ENCODE measurements at regions not wholly inside any gene's neighbourhood (a gene's known extent, or its start where the extent isn't known, plus 50 kb on each side); places are given as distances from the start of the nearest gene placed in this dataset.
"Not testable (repeated sequence)": the region's sequence is repeated elsewhere in the genome, so short reads cannot be mapped to it uniquely, and the experiment has no call there.

DNA sequence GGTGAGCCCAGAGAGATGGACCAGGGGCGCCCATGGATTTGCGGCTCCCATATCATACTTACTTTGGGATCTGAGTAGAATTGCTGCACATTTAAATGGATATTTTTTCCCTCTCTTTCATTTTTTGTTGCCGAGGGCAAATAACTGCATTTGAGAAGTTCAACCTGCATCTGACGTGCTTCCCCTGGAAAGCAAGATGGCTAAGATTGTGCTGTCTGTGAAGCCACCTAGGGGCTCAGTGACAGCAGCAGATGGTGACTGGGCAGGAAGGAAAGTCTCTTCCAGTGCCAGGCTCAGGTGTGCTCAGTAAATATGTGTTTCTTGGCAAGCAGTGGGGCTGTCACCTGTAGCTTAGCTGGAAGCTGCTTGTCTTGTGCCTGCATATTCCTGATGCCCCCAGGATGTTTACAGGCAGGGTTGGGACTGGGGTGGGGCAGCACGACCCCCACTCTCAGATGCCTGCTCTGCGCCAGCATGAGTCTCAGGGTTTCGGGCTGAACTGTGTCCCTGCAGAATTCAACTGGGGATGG, 59.8 kb upstream of the ETV3 start:
- 77 to 86% (median 84%) methylated on average over 7 of the region's 7 CpGs for whole genome bisulfite sequencing, 3 donors
- Histone ChIP-seq H3K4me3 (ENCODE audit: low read depth in 1 of 3, low read length in 3 of 3) (no peak overlapping the region), H3K27me3 (ENCODE audit: control insufficient read depth in 3 of 3, insufficient read depth in 3 of 3, low read length in 3 of 3) (peaks cover 0 to 4% (median 0%) of the 10 kb centered on the region in 3 donors), H3K9me3 (ENCODE audit: control insufficient read depth in 2 of 2, insufficient read depth in 1 of 2, low read depth in 1 of 2, low read length in 1 of 2) (no peaks in the 10 kb centered on the region), H3K36me3 (ENCODE audit: control insufficient read depth in 3 of 3, insufficient read depth in 2 of 3, low read depth in 1 of 3, low read length in 3 of 3) (no peaks in the 10 kb centered on the region), H3K27ac (ENCODE audit: low read depth in 1 of 3, low read length in 2 of 3) (no peak overlapping the region), H3K4me1 (ENCODE audit: control insufficient read depth in 3 of 3, insufficient read depth in 2 of 3, low read depth in 1 of 3, low read length in 2 of 3) (peaks cover 0 to 11% (median 0%) of the 10 kb centered on the region in 3 donors)
- DNase-seq (peak in 1 of 2 donors; percentile 8), FAIRE-seq (no peak)

- H3K4me1 ChIP-seq (ENCODE audit: control insufficient read depth in 3 of 3, insufficient read depth in 2 of 3, low read depth in 1 of 3, low read length in 2 of 3): peaks cover 0 to 11% (median 0%) of the 10 kb centered on the region in 3 donors
- not testable (repeated sequence) for H3K36me3 ChIP-seq (ENCODE audit: control insufficient read depth in 3 of 3, insufficient read depth in 2 of 3, low read depth in 1 of 3, low read length in 3 of 3); H3K4me3 ChIP-seq (ENCODE audit: low read depth in 1 of 3, low read length in 3 of 3); H3K27me3 ChIP-seq (ENCODE audit: control insufficient read depth in 3 of 3, insufficient read depth in 3 of 3, low read length in 3 of 3); FAIRE-seq; H3K27ac ChIP-seq (ENCODE audit: low read depth in 1 of 3, low read length in 2 of 3); H3K9me3 ChIP-seq (ENCODE audit: control insufficient read depth in 2 of 2, insufficient read depth in 1 of 2, low read depth in 1 of 2, low read length in 1 of 2)
- WGBS, 3 donors: 27 to 33% (median 28%) methylated on average over 7 to 10 of the region's 11 CpGs
- DNase-seq: peak in 1 of 2 donors; percentile 36
These were observed 58.7 kb upstream of the ETV3 start for GRCh38 chr1:157196670-157197456.

DNA sequence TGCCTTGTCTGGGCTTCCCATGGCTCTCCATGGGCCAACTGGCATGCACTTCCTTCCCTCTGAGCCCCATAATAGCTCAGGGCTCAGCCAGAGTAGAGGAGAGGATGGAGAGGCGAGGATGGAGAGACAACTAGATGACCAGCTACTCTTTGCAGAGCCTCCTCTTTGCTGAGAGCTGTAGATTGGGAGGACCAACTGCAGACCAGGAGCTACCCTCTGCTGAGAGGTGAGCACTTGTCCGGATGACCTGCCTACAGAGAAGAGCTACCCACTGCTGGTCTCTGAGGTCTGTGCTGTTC, 58.0 kb upstream of the ETV3 start:
- H3K36me3 ChIP-seq (ENCODE audit: control insufficient read depth in 3 of 3, insufficient read depth in 2 of 3, low read depth in 1 of 3, low read length in 3 of 3): no peaks in the 10 kb centered on the region
- FAIRE-seq: no peak
- no peak overlapping the region for H3K4me3 ChIP-seq (ENCODE audit: low read depth in 1 of 3, low read length in 3 of 3)
- WGBS, 3 donors: 83 to 97% (median 96%) methylated on average over 2 of the region's 2 CpGs
- H3K27ac ChIP-seq (ENCODE audit: low read depth in 1 of 3, low read length in 2 of 3): no peak overlapping the region
- DNase-seq: no peak
- H3K9me3 ChIP-seq (ENCODE audit: control insufficient read depth in 2 of 2, insufficient read depth in 1 of 2, low read depth in 1 of 2, low read length in 1 of 2): no peaks in the 10 kb centered on the region
- peaks cover 0 to 11% (median 0%) of the 10 kb centered on the region in 3 donors for H3K4me1 ChIP-seq (ENCODE audit: control insufficient read depth in 3 of 3, insufficient read depth in 2 of 3, low read depth in 1 of 3, low read length in 2 of 3)
- H3K27me3 ChIP-seq (ENCODE audit: control insufficient read depth in 3 of 3, insufficient read depth in 3 of 3, low read length in 3 of 3): peaks cover 0 to 4% (median 0%) of the 10 kb centered on the region in 3 donors

DNA sequence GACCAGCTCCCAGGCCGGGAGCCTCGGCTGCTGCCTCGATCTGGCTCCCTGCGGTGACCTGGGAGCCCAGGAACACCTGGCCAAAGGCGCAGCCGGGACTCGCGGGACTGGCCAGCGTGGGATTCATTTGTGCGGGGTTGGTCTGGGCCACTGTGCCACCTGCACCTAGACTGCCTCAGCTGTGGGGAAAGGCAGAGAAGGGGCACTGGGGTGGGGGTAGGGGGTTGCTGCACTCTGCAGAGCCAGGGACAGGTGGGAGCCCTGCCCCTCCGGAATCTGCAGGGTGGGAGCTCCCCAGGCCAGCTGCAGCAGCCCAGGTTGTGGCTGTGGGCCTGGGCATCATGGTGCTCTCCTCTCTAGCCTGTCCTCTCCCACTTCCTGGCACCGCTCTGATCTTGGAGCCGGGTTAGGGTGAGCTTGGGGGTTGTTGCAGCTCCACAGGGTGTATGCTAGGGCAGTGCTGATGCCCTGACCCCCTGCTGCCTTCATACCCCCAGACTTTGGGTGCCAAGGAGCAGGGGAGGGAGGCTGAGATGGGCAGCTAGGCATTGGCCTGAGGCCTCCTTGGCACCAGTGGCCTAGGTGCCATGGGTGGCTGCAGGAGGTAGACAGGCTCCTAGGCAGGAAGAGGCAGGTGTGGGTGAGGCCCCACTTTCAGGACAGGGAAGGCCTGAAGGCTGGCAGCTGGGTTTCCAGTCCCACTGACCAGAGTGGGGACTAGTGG, 57.5 kb upstream of the ETV3 start:
- Histone ChIP-seq H3K9me3 (ENCODE audit: control insufficient read depth in 2 of 2, insufficient read depth in 1 of 2, low read depth in 1 of 2, low read length in 1 of 2) (no peaks in the 10 kb centered on the region), H3K4me1 (ENCODE audit: control insufficient read depth in 3 of 3, insufficient read depth in 2 of 3, low read depth in 1 of 3, low read length in 2 of 3) (peaks cover 0 to 11% (median 0%) of the 10 kb centered on the region in 3 donors), H3K36me3 (ENCODE audit: control insufficient read depth in 3 of 3, insufficient read depth in 2 of 3, low read depth in 1 of 3, low read length in 3 of 3) (no peaks in the 10 kb centered on the region), H3K4me3 (ENCODE audit: low read depth in 1 of 3, low read length in 3 of 3) (no peak overlapping the region), H3K27me3 (ENCODE audit: control insufficient read depth in 3 of 3, insufficient read depth in 3 of 3, low read length in 3 of 3) (peaks cover 0 to 4% (median 0%) of the 10 kb centered on the region in 3 donors), H3K27ac (ENCODE audit: low read depth in 1 of 3, low read length in 2 of 3) (no peak overlapping the region)
- WGBS, 3 donors: 88 to 94% (median 92%) methylated on average over 13 of the region's 13 CpGs
- DNase-seq (no peak), FAIRE-seq (no peak)

- peaks cover 0 to 4% (median 0%) of the 10 kb centered on the region in 3 donors for H3K27me3 ChIP-seq (ENCODE audit: control insufficient read depth in 3 of 3, insufficient read depth in 3 of 3, low read length in 3 of 3)
- no peaks in the 10 kb centered on the region for H3K9me3 ChIP-seq (ENCODE audit: control insufficient read depth in 2 of 2, insufficient read depth in 1 of 2, low read depth in 1 of 2, low read length in 1 of 2)
- H3K36me3 ChIP-seq (ENCODE audit: control insufficient read depth in 3 of 3, insufficient read depth in 2 of 3, low read depth in 1 of 3, low read length in 3 of 3): no peaks in the 10 kb centered on the region
- FAIRE-seq (no peak), DNase-seq (no peak)
- 51 to 89% (median 74%) methylated on average over 56 to 67 of the region's 67 CpGs for WGBS, 3 donors
- H3K27ac ChIP-seq (ENCODE audit: low read depth in 1 of 3, low read length in 2 of 3): no peak overlapping the region
- H3K4me1 ChIP-seq (ENCODE audit: control insufficient read depth in 3 of 3, insufficient read depth in 2 of 3, low read depth in 1 of 3, low read length in 2 of 3): peaks cover 0 to 11% (median 0%) of the 10 kb centered on the region in 3 donors
- H3K4me3 ChIP-seq (ENCODE audit: low read depth in 1 of 3, low read length in 3 of 3): no peak overlapping the region
These were observed 56.7 kb upstream of the ETV3 start for GRCh38 chr1:157194731-157195520.

DNA sequence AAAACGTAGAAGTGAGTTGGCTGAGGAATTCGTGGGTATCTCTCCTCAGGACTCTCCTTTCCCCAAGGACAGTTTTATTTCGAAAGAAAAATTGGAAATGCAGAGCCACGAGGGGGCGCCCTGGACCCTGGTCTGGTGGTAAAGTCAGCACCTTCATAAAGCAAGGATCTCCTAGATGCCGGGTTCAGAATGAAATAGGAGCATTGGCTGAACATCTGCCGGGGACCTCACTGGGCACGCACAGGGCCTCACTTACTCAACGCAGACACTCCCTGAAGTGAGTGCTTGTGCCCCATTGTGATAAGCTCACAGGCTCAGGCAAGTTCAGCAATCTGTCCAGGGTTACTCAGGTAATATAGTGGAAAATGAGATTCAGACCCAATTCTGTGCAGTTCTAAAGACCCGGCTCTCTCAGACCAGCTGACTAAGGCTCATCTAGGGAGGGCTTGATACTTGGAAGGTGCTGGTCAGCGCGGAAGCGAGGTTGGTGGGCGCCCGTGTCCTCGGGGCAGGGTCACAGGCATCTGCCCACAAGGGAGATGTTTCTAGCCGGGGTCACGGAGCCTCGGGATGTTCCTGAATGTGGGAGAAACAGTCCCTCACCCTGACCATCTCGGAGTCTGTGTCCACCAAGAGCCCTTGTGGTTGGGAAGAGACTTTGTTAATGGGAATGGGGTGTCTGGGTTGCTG, 55.7 kb upstream of the ETV3 start:
- FAIRE-seq (no peak), DNase-seq (peak; percentile 64 to 85)
- Histone ChIP-seq H3K27me3 (ENCODE audit: control insufficient read depth in 3 of 3, insufficient read depth in 3 of 3, low read length in 3 of 3) (peaks cover 0 to 4% (median 0%) of the 10 kb centered on the region in 3 donors), H3K36me3 (ENCODE audit: control insufficient read depth in 3 of 3, insufficient read depth in 2 of 3, low read depth in 1 of 3, low read length in 3 of 3) (no peaks in the 10 kb centered on the region), H3K4me3 (ENCODE audit: low read depth in 1 of 3, low read length in 3 of 3) (no peak overlapping the region), H3K9me3 (ENCODE audit: control insufficient read depth in 2 of 2, insufficient read depth in 1 of 2, low read depth in 1 of 2, low read length in 1 of 2) (no peaks in the 10 kb centered on the region), H3K27ac (ENCODE audit: low read depth in 1 of 3, low read length in 2 of 3) (no peak overlapping the region), H3K4me1 (ENCODE audit: control insufficient read depth in 3 of 3, insufficient read depth in 2 of 3, low read depth in 1 of 3, low read length in 2 of 3) (peaks cover 0 to 11% (median 0%) of the 10 kb centered on the region in 3 donors)
- 41 to 46% (median 44%) methylated on average over 20 of the region's 20 CpGs for WGBS, 3 donors

- Histone ChIP-seq H3K27ac (ENCODE audit: low read depth in 1 of 3, low read length in 2 of 3) (no peak overlapping the region), H3K4me1 (ENCODE audit: control insufficient read depth in 3 of 3, insufficient read depth in 2 of 3, low read depth in 1 of 3, low read length in 2 of 3) (peaks cover 0 to 8% (median 0%) of the 10 kb centered on the region in 3 donors), H3K36me3 (ENCODE audit: control insufficient read depth in 3 of 3, insufficient read depth in 2 of 3, low read depth in 1 of 3, low read length in 3 of 3) (no peaks in the 10 kb centered on the region), H3K4me3 (ENCODE audit: low read depth in 1 of 3, low read length in 3 of 3) (no peak overlapping the region), H3K27me3 (ENCODE audit: control insufficient read depth in 3 of 3, insufficient read depth in 3 of 3, low read length in 3 of 3) (peaks cover 0 to 4% (median 0%) of the 10 kb centered on the region in 3 donors), H3K9me3 (ENCODE audit: control insufficient read depth in 2 of 2, insufficient read depth in 1 of 2, low read depth in 1 of 2, low read length in 1 of 2) (no peaks in the 10 kb centered on the region)
- FAIRE-seq (no peak), DNase-seq (no peak)
- WGBS, 3 donors: 18 to 51% (median 44%) methylated on average over 1 of the region's 1 CpG
These were observed 55.0 kb upstream of the ETV3 start for GRCh38 chr1:157193219-157193618.

Data from small intestine (tissue), 7 donors.